NT2/D1 (cell line): ENCODE measurements at regions not wholly inside any gene's neighbourhood (a gene's known extent, or its start where the extent isn't known, plus 50 kb on each side); places are given as distances from the start of the nearest gene placed in this dataset.

Source experiments
- DNase-seq: peaks from one replicate; pipeline ENCODE4 v3.0.0-alpha.2; 2011; ENCODE audit warnings: low read depth, low spot score
- H3K27me3 ChIP-seq: 2 replicates; pipeline ENCODE4 v1.6.0; 2011; ENCODE audit warnings: mild to moderate bottlenecking; ENCODE audit not compliant: insufficient read length, insufficient read depth
- H3K36me3 ChIP-seq: 2 replicates; pipeline ENCODE4 v1.6.1; 2011; ENCODE audit warnings: mild to moderate bottlenecking, low read length, mixed read lengths; ENCODE audit not compliant: insufficient read depth, insufficient read length
- H3K4me1 ChIP-seq: 2 replicates; pipeline ENCODE4 v1.5.1; 2011; ENCODE audit not compliant: insufficient read depth, insufficient read length
- H3K4me3 ChIP-seq: 2 replicates; pipeline ENCODE4 v1.5.1; 2011; ENCODE audit warnings: low read depth; ENCODE audit not compliant: insufficient read length
- H3K9ac ChIP-seq: 2 replicates; pipeline ENCODE4 v1.6.0; 2011; ENCODE audit warnings: low read depth; ENCODE audit not compliant: insufficient read length
- H3K9me3 ChIP-seq: 2 replicates; pipeline ENCODE4 v1.5.1; 2011; ENCODE audit warnings: mild to moderate bottlenecking, low read length; ENCODE audit not compliant: insufficient read depth
- SUZ12 ChIP-seq: IDR thresholded peaks from 2 replicates; pipeline ENCODE4 v1.6.1; 2011; ENCODE audit not compliant: insufficient read length, insufficient read depth; ENCODE audit errors: extremely low read depth
- YY1 ChIP-seq: IDR thresholded peaks from 2 replicates; pipeline ENCODE4 v1.6.1; 2011; ENCODE audit not compliant: insufficient read length, insufficient read depth
- ZNF274 ChIP-seq: IDR thresholded peaks from 2 replicates; pipeline ENCODE4 v1.6.1; 2011; ENCODE audit warnings: mild to moderate bottlenecking, low read depth, low read length

DNA sequence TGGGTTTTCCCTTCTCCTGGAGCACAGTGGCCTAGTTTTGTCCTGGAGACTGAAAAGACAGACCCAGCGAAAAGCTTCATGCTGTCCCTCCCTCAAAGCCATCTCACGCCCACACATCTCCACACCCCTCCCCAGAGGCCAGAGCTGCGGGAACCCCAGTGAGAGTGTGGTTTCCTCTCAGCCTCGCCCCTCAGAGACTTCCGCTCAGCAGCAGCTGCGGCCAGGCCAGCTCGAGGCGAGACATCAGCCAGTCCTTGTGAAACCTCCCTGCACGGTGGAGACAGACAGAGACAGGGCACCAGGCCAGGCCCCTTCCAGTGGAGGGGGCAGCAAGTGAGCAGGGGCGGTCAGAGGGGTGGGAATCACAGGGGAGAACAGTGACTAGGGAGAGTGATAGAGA, 77.0 kb upstream of the TNRC6C start:
- H3K9ac ChIP-seq: no peak overlapping the region
- peaks cover 14% of the 10 kb centered on the region for H3K4me1 ChIP-seq
- DNase-seq: no peak
- no peaks in the 10 kb centered on the region for H3K36me3 ChIP-seq
- H3K27me3 ChIP-seq: peaks cover 12% of the 10 kb centered on the region
- H3K4me3 ChIP-seq: no peak overlapping the region
- TF ChIP-seq YY1 (no peak), SUZ12 (no peak), ZNF274 (no peak)
- H3K9me3 ChIP-seq: peaks cover 5% of the 10 kb centered on the region

DNA sequence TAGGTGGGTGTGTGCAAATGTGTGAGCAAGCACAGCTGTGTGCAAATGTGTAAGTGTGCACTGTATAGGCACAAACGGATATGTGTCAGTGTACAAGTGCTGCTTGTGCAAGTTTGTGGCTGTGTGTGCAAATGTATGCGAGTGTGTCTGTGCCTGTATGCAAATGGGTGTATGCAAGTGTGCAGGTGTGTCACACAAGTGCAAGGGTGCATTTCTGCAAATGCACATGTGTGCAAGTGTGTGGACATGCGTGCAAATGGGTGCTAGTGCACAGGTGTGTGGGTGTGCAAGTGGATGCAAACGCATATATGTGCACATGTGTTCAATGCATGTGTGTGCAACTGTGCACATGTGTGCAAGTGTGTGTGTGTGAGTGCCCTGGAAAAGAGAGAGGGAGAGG, 76.5 kb upstream of the TNRC6C start:
- no peak for TF ChIP-seq SUZ12
- TF ChIP-seq YY1: no peak
- TF ChIP-seq ZNF274: no peak
- no peak overlapping the region for H3K9ac ChIP-seq
- H3K4me3 ChIP-seq: no peak overlapping the region
- no peak for DNase-seq
- H3K4me1 ChIP-seq: peaks cover 14% of the 10 kb centered on the region
- H3K27me3 ChIP-seq: peaks cover 17% of the 10 kb centered on the region
- H3K36me3 ChIP-seq: no peaks in the 10 kb centered on the region
- H3K9me3 ChIP-seq: peaks cover 1% of the 10 kb centered on the region; the same call in 1 of the 2 replicates

DNA sequence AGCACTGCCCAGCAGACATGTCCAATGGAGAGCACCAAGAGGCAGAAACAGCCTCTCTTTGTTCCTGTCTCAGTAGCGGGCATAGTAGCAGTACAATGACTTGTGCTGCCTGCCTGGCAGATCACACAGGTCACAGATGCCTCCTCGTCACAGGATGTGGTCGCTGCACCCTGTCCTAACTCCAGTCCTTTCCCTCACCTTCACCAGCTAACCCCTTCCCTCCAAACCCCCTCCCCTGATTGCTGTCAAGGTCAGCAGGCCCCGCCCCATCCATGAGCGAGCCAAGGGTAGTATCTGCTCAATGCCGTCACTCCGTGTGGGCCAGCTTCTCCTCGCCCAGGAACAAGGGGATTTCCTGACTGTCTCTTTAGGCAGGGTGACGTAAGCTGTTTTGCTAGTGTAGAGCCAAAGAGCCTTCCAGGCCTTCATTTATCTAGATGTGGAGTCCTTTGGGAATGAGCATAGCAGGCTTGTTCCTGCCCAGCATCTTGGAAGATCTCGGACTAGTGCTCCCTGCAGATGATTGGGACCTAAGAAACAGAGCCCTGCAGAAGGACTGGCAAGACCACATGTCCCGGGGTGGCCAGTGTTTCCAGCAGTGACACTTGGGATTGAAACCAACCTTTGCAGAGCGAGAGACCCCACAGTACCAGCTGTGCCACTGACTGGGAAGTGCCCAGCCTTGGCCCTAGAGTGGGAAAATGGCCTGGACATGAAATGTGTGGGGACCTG, 75.9 kb upstream of the TNRC6C start:
- DNase-seq: no peak

DNA sequence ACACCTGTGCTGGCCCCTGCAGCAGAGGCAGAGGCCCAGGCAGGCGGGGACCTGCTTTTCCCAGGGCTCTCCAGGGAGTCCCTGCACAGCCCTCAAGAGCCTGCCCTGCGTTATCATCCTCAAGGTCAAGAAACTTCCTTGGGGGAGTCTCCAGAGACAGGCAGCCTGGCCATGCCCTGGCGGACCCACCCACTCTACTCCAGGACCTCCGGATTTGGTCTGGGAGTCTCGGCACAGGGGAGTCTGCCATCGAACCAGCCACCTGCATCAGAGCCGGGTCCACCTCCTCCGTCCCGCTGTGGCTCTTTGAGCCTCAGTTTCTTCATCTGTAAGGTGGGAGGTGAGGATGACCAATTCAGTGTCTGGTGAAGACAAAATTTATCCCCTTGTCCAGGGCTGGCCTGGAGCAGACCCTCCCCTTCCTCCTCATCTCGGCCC, 75.3 kb upstream of the TNRC6C start:
- Histone ChIP-seq H3K4me1 (peaks cover 14% of the 10 kb centered on the region), H3K27me3 (peaks cover 29% of the 10 kb centered on the region), H3K4me3 (no peak overlapping the region), H3K9ac (no peak overlapping the region), H3K9me3 (no peaks in the 10 kb centered on the region), H3K36me3 (no peaks in the 10 kb centered on the region)
- TF ChIP-seq SUZ12: no peak
- TF ChIP-seq ZNF274: no peak
- TF ChIP-seq YY1: no peak
- no peak for DNase-seq

More for the DNA sequence above, 75.9 kb upstream of the TNRC6C start:
- no peaks in the 10 kb centered on the region for H3K36me3 ChIP-seq
- TF ChIP-seq YY1 (no peak), ZNF274 (no peak), SUZ12 (no peak)
- H3K9ac ChIP-seq: no peak overlapping the region
- peaks cover 23% of the 10 kb centered on the region for H3K27me3 ChIP-seq
- peaks cover 14% of the 10 kb centered on the region for H3K4me1 ChIP-seq
- no peaks in the 10 kb centered on the region for H3K9me3 ChIP-seq
- H3K4me3 ChIP-seq: no peak overlapping the region

DNA sequence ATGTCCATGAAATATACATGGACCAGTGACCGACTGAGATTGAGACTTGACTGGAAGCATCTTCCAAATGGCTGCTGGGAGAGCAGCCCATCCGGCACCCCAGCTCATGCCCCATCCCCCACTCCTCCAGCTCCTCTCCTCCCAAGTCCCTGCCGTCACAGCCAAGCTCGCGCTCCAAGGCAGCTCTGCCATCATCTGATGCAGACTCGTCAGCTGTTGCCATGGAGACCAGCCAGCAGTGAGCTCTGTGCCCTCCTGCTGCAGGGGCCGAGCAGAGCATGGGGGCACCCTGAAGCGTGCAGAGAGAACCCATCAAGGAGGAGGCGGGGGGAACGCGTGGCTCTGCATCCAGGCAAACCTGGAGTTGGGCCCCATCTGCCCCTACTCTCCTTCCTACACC, 74.5 kb upstream of the TNRC6C start:
- TF ChIP-seq YY1 (no peak), SUZ12 (no peak), ZNF274 (no peak)
- H3K9ac ChIP-seq: no peak overlapping the region
- DNase-seq: no peak
- H3K9me3 ChIP-seq: no peaks in the 10 kb centered on the region
- H3K4me3 ChIP-seq: no peak overlapping the region
- peaks cover 37% of the 10 kb centered on the region for H3K27me3 ChIP-seq
- peaks cover 14% of the 10 kb centered on the region for H3K4me1 ChIP-seq
- H3K36me3 ChIP-seq: no peaks in the 10 kb centered on the region

DNA sequence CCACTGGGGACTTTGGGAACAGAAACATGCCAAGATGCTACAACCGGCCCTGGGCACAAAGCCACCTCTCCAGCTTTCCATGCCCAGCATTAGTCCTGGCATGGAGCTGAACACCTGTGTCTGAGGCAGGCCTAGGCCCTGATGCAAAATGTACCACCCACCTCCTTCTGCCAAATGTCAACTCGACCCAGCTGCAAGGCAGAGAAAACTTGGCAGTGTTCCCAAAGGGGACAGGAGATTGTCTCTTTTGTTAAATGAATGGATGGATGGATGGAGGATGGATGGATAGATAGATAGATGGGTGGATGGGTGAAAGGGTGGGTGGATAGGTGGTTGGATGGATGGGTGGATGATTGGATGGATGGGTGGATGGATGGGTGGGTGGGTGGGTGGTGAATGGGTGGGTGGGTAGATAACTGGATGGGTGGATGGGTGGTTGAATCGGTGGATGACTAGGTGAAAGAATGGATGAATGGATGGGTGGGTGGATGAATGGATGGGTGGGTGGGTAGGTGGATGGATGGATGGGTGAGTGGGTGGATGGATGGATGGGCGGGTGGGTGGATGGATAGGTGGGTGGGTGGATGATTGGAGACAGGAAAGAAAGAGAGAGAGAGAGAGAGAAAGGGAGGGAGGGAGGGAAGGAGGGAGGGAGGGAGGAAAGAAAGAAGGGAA, 73.4 kb upstream of the TNRC6C start:
- H3K4me1 ChIP-seq: peaks cover 16% of the 10 kb centered on the region
- DNase-seq: no peak
- no peak overlapping the region for H3K4me3 ChIP-seq
- no peaks in the 10 kb centered on the region for H3K36me3 ChIP-seq
- TF ChIP-seq ZNF274 (no peak), SUZ12 (no peak), YY1 (no peak)
- no peak overlapping the region for H3K9ac ChIP-seq
- H3K27me3 ChIP-seq: peaks cover 46% of the 10 kb centered on the region
- no peaks in the 10 kb centered on the region for H3K9me3 ChIP-seq

DNA sequence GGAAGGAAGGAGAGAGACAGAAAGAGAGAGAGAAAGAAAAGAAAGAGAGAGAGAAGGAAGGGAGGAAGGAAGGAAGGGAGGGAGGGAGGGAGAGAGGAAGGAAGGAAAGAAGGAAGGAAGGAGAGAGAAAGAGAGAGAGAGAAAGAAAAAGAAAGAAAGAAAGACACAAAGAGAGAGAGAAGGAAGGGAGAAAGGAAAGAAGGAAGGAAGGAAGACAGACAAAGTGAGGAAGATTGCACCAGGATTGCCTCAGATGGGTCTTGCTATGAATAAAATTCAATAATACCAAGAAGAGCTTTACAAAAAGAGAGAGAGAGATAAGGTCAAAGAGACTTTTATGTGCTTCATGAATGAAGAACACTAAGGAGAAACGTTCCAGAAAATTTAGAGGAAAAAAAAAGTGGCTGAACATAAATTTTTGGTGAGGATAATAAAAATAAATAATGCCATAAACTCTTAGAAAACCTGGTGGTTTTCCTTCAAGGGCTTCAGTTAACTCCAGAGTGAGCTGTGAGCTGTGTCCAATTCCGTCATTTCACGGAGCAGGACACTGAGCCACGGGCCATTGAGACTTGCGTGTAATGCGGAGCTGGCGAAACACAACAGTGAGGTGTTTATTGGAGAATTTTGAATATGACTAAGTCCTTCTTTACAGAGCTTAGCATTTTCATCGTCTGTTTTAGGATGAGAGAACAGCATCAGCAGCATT, 72.7 kb upstream of the TNRC6C start:
- Histone ChIP-seq H3K4me3 (no peak overlapping the region), H3K4me1 (peaks cover 17% of the 10 kb centered on the region), H3K9me3 (no peaks in the 10 kb centered on the region), H3K9ac (no peak overlapping the region), H3K27me3 (peaks cover 46% of the 10 kb centered on the region), H3K36me3 (no peaks in the 10 kb centered on the region)
- DNase-seq: no peak
- no peak for TF ChIP-seq YY1
- TF ChIP-seq ZNF274: no peak
- no peak for TF ChIP-seq SUZ12
